Testis (tissue), 2 donors: ENCODE measurements at regions not wholly inside any gene's neighbourhood (a gene's known extent, or its start where the extent isn't known, plus 50 kb on each side); places are given as distances from the start of the nearest gene placed in this dataset.

Experiments
- POLR2A ChIP-seq: fragments of 450-650 bp; IDR thresholded peaks from one replicate; pipeline ENCODE4 v1.6.1; 2017; ENCODE audit warnings: antibody characterized with exemption, mild to moderate bottlenecking, moderate library complexity
- TF ChIP-seq, protein P1 (sequence below), 3 experiments: fragments of 450-650 bp in 2 of 3; fragments of 200-600 bp in 1 of 3; sonication (generic) in 1 of 3; IDR thresholded peaks; one replicate each; pipeline ENCODE4 v1.5.1; 2016 to 2019; ENCODE audit warnings: antibody characterized with exemption in 3 of 3, mild to moderate bottlenecking in 2 of 3, moderate library complexity in 1 of 3

DNA sequence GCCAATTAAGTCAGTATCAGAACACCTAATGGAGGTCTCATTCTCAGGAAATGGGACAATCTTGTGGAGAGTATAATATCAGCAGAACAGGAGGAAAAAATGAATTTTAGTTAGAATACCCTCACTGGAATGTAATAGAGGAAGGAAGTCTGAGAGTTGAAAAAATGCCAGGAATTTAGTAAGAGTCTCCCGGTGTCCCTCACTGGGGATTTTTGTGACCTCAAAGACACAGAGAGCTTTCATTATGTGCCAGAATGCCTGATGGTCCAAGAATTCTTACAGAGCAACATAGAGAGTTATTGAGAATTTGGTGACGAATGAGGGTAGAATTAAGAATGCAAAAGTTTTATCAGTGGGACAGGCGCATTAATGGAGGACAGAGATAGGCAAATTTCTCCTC lies 443.5 kb upstream of the B3GALT2 start:
- TF ChIP-seq, protein P1, sequence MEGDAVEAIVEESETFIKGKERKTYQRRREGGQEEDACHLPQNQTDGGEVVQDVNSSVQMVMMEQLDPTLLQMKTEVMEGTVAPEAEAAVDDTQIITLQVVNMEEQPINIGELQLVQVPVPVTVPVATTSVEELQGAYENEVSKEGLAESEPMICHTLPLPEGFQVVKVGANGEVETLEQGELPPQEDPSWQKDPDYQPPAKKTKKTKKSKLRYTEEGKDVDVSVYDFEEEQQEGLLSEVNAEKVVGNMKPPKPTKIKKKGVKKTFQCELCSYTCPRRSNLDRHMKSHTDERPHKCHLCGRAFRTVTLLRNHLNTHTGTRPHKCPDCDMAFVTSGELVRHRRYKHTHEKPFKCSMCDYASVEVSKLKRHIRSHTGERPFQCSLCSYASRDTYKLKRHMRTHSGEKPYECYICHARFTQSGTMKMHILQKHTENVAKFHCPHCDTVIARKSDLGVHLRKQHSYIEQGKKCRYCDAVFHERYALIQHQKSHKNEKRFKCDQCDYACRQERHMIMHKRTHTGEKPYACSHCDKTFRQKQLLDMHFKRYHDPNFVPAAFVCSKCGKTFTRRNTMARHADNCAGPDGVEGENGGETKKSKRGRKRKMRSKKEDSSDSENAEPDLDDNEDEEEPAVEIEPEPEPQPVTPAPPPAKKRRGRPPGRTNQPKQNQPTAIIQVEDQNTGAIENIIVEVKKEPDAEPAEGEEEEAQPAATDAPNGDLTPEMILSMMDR (IDR thresholded peaks at IDR 0.05), result no peak
- no peak for TF ChIP-seq POLR2A
